ENCODE measurements at regions not wholly inside any gene's neighbourhood (a gene's known extent, or its start where the extent isn't known, plus 50 kb on each side); places are given as distances from the start of the nearest gene placed in this dataset.

- POLR2A ChIA-PET, result no interaction called here
- Histone ChIP-seq H3K36me3 (ENCODE audit: control insufficient read depth in 1 of 2, insufficient read depth in 2 of 2, low read length in 2 of 2) (no peaks in the 10 kb centered on the region), H3K27ac (ENCODE audit: low read depth, low read length) (no peak overlapping the region), H3K9me3 (ENCODE audit: control insufficient read depth in 1 of 2, insufficient read depth in 1 of 2, low read depth in 1 of 2, low read length in 2 of 2) (no peaks in the 10 kb centered on the region), H3K4me3 (replicated peaks in 1 of 2; ENCODE audit: low read depth in 1 of 2, low read length in 2 of 2) (no peak overlapping the region), H3K4me2 (ENCODE audit: low read length) (no peak overlapping the region), H3K9ac (ENCODE audit: low read length) (no peak overlapping the region), H3K27me3 (ENCODE audit: insufficient read depth, low read length) (no peaks in the 10 kb centered on the region), H2AFZ (ENCODE audit: low read depth, low read length, poor library complexity, severe bottlenecking) (no peak overlapping the region), H4K20me1 (ENCODE audit: insufficient read depth) (no peaks in the 10 kb centered on the region), H3K9me2 (ENCODE audit: insufficient read depth) (no peaks in the 10 kb centered on the region), H3K4me1 (ENCODE audit: control insufficient read depth in 1 of 2, insufficient read depth in 2 of 2, low read length in 2 of 2) (no peaks in the 10 kb centered on the region), H3K79me2 (ENCODE audit: insufficient read depth, low read length) (no peaks in the 10 kb centered on the region)
- DNase-seq (ENCODE audit: low read depth, low spot score) (no peak), ATAC-seq (no peak)
- no peak for TF ChIP-seq REST (IDR thresholded peaks at IDR 0.05; ENCODE audit: low read depth)
- no peak for TF ChIP-seq CEBPB (IDR thresholded peaks at IDR 0.05; ENCODE audit: low read depth)
- no peak for TF ChIP-seq ZFX (IDR thresholded peaks at IDR 0.05)
- no peak for TF ChIP-seq YY1 (IDR thresholded peaks at IDR 0.05; ENCODE audit: extremely low read depth, insufficient replicate concordance, low read depth, low read length)
- TF ChIP-seq EZH2phosphoT487 (IDR thresholded peaks at IDR 0.05; ENCODE audit: borderline replicate concordance), result no peak
- no peak for TF ChIP-seq TCF7L2 (IDR thresholded peaks at IDR 0.05; ENCODE audit: borderline replicate concordance, extremely low read depth, insufficient read depth, insufficient read length)
- no peak for TF ChIP-seq SIN3A (IDR thresholded peaks at IDR 0.05; ENCODE audit: low read depth)
- no peak for TF ChIP-seq CTCF (IDR thresholded peaks at IDR 0.05 in 2 of 3, conservative IDR thresholded peaks at IDR 0.05 in 1 of 3; ENCODE audit: borderline replicate concordance in 1 of 3, insufficient read depth in 1 of 3, low read depth in 2 of 3, low read length in 2 of 3)
- no peak for TF ChIP-seq EGR1 (IDR thresholded peaks at IDR 0.05; ENCODE audit: low read depth)
- TF ChIP-seq, protein P1, sequence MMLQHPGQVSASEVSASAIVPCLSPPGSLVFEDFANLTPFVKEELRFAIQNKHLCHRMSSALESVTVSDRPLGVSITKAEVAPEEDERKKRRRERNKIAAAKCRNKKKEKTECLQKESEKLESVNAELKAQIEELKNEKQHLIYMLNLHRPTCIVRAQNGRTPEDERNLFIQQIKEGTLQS (IDR thresholded peaks at IDR 0.05), result no peak
- RAD21 ChIA-PET (ENCODE audit: low non-redundant PET in 1 of 2, low total read pairs in 2 of 2, uncharacterized antibody in 2 of 2, unreplicated experiment in 2 of 2), result no interaction called here
- CTCF ChIA-PET, result no interaction called here
- BruUV-seq (replicated peaks), result no TSS peak
- intact Hi-C loops (cut with micrococcal nuclease), result no loop called here
These were observed 125.8 kb downstream of the BOD1 start for GRCh38 chr5:173490681-173491080.

Data from HCT116 (cell line).